Stimulated activated CD4-positive, alpha-beta T cell treated with anti-CD3 and anti-CD28 coated beads, TNF-alpha, amount 100 ng/mL, for 24 hours (primary cell): ENCODE measurements at regions not wholly inside any gene's neighbourhood (a gene's known extent, or its start where the extent isn't known, plus 50 kb on each side); places are given as distances from the start of the nearest gene placed in this dataset.

Source experiments
- DNase-seq, 3 experiments: peaks; one replicate each; pipeline ENCODE4 v3.0.0-alpha.2; 2020; ENCODE audit warnings: low read depth in 3 of 3

- no peak for DNase-seq
These were observed 86.2 kb upstream of the COL6A5 start for GRCh38 chr3:130259166-130259874.

GRCh38 chr3:130260918-130261317 lies 84.6 kb upstream of the COL6A5 start:
- no peak for DNase-seq

DNA sequence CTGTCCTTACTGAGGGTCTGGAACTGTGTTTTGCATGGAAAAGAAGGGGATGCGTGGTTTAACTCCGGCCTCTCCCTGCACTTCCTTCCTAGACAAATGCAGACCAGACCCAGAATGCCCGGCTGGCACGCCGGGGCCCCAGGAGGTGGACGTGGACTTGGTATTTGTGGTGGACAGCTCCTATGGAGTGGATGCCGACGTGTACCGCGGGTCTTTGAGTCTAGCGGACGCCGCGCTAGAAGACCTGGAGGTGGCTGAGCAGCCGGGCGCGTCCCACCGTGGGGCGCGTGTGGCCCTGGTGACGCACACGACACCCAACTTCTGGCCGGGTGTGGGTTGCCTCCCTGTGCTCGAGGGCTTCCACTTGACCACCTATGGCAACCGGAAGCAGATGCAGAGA lies 81.8 kb upstream of the COL6A5 start:
- no peak for DNase-seq

DNA sequence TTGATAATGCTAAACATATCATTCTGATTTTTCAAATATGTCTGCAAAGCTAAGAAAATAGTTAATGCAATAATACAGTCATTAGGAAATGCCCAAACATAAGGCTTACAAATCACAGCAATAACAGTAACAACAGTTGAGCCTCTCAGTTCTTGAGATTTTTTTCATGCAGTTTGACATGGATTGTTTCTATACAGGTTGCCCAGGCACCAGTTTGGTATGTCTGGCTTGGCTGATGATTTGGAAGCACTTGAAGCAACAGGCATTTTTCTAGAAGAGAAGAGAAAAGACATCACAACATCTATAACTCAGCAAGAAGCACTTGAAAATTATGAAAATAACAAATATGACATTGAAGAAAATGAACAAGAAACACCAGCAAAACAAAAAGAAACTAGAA lies 78.7 kb upstream of the COL6A5 start:
- no peak for DNase-seq

- DNase-seq: no peak
These were observed 69.2 kb upstream of the COL6A5 start for GRCh38 chr3:130276203-130276803.

- no peak for DNase-seq
These were observed 56.8 kb upstream of the COL6A5 start for GRCh38 chr3:130288670-130289069.

DNA sequence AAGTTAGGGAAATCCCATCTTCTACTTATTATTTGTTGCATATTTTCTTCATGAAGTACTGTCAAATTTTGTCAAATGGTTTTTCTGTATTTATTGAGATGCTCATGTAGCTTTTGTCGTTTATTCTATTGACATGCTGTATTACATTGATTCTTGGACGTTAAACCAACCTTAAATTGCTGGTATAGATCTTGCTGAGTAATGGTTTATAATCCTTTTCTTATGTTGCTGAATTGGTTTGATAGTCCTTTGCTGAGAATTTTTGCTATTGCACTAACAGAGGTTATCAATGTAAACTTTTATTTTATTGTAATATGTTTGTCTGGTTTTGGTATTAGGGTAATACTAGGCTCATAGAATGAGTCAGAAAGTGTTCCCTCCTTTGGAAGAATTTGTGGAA lies 54.3 kb upstream of the COL6A5 start:
- no peak for DNase-seq

DNA sequence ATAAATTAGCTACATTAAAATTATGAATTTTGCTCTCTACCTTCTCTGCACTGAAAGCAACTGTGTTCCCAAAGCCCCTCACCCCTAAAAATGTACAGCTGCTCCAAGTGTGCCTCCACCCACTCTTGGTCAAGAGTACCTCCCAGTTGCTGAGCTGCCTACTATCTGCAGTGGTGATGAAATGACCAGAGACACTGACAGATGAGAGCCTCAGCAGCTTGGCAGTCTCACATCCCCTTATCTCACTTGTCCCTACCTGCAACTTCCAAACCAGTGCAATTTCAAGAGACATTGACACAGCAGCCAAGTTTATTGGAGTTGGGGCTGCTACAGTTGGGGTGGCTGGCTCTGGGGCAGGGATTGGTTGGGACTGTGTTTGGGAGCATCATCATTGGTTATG lies 52.2 kb upstream of the COL6A5 start:
- no peak for DNase-seq
